ENCODE measurements at regions not wholly inside any gene's neighbourhood (a gene's known extent, or its start where the extent isn't known, plus 50 kb on each side); places are given as distances from the start of the nearest gene placed in this dataset.

DNA sequence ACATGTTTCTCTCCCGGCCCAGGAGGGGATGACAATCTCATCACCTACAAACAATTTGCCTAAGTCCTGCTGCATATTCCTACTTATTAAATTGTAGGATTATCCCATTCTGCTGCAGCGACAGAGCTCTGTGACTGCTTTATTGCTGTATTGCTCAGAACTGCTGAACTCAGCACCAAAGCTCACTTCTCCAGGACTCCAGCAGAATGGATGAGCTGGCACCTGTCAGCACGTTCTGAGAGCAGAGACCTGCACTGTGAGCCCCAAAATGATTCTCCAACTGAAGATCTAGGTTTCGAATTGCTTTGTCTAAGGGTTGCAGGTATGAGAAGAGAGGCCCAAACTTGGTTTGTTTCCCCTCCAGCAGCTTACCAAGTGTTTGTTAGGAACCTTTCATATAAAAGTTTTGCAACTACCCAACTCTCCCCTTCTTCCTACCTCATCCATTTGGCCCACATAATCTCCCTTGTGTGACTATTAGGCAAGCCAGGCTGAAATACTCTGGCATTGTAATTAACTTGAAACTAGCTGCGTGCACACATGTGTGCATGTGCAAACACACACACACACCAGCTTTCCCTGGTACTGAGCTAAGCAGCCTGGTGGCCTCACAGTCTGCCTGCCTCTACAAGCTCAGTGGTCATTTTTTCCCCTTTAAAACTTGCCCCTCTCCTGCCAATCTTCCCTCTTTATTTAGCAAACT lies 161.4 kb upstream of the CAMK1G start:
- DNase-seq: no peak

DNA sequence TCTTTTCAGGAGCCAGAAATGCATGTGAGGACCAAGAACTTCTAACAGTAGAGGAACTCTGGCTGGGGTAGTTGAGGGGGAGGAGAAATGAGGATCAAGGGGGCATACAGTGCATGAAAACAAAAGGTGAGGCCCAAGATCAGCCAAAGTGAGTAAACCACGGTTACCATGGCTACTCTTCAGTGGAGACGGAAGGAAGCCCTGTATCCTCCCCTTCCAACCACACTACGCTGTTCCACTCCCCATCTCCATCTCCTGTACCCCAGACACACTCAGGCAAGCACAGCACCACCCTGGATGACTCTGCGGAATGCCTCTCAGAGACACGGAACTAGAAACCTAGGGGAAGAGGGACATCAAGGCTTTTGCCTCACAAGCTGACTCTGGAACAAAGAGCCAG lies 157.6 kb upstream of the CAMK1G start:
- DNase-seq: no peak

DNA sequence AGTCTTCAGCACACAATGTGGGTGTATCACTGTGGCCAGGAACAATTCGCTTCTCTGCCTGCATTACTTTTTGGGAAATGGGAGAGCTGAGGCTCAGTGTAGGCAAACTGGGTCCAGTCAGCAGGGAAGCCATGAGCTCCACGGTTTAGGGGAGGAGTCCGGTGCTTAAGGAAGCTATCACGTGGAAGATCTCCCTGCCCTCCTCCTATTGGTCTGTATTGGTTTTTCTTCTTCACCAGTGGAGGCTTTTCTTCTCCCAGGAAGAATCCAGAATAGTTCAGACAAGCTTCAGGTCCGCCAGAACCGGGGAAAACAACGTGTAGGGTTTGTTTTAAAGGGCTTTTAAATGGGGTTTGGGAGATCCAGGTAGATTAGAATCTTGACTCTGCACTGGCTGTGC lies 156.2 kb upstream of the CAMK1G start:
- no peak for DNase-seq

DNA sequence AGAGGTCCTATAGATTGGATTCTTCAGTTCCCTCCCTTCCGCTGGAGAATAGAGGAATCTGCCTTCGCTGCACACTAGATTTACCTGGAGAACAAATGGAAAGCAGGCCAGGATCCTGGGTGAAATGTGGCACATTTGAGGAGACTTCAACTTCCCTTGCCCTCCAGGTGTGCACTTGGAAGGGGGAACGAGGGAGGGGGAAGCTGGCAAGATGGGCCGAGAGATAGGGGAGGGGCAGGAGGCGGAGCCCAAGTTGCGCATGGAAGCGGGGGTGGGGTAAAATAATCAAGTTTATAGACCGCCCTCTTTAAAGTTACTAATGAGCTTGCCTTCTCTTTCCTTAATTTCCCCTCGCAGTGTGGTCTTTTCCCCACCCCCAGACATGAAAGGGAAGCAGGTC lies 155.7 kb upstream of the CAMK1G start:
- DNase-seq: no peak

DNA sequence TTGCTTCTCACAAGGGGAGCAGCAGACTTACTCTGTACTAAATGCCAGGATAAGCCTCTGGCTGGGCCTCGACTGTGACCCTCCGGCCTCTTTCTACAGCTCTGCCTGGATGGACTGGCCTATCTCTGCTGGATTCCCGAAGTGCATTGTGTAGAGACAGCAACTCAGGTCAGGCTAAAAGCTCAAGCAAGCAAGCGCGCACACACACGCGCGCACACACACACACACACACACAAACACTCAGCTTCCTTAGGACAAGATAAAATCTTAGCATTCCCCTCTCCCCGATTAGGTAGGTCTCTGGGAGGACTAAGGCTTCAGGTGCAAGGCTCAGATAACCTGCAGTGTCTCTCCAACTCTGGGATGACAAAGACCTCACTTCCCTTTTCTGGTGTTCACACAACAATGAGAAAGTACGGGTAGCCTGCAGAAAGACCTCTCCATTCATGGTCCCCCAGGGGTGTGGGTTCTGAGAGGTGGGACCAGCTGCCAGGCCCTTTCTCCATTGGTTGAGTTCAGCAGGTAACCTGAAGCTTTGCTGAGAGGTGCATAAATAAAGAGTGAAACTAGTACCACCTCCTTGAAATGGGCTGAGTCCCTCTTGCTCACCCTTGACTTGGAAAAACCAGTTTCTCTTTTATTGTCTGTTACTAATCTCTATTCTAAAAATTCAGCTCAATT lies 155.1 kb upstream of the CAMK1G start:
- no peak for DNase-seq

DNA sequence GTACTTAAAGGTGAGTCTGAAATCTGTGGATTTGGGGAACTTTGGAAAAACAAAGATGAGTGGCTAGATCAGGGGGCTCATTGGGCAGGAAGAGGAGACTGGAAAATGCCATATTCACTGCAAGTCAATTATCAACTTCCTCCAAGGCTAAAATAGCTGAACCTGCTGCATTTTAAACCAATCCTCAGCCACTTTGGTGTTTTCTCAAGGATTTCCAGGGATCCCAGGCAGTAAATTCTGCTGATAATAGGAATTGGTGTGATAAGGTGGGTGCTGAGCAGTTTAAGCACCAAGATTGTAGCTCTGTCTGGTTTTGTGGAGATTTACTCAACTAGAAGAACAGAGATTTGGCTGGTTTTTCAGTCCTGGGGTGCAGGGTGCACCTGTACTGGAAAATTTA lies 153.9 kb upstream of the CAMK1G start:
- no peak for DNase-seq

DNA sequence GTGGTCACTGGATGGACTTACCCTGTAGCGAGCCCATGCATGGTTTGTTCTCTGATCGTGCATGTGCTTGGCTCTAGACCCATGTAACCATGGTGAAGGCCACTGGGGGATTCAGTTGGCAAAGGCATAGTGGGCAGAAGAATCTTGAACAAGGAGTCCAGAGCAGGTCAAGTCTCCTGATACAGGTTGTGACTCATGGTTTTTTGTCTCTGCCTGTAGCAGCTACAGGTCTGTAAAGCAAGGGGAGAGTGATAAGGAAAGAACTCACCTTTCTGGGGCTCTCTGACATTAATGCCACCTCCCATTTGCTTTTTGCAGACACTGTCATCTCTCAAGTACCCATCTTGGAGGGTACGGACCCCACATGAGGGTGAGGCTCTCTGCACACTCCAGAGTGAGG lies 153.4 kb upstream of the CAMK1G start:
- no peak for DNase-seq

DNA sequence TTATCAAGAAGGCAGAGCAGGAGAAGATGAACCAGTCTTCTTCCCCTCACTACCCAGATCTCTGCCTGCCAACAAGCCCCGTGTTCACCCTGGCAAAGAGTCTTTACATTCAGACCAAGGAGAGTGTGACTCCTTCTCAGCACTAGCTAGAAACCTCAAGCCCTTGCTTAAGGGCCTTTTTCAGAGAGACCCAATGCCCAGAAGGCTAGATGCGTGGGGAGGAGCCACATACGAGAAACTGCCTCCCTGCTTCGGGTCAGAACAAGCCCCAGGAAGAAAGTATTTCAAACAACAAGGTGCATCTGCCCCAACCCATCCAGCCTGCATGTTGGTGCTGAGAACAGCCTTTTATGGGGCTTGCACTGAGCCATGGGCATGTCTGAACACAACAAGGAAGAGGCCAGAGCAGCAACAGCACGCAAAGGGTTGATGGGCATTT lies 152.7 kb upstream of the CAMK1G start:
- DNase-seq: no peak

DNA sequence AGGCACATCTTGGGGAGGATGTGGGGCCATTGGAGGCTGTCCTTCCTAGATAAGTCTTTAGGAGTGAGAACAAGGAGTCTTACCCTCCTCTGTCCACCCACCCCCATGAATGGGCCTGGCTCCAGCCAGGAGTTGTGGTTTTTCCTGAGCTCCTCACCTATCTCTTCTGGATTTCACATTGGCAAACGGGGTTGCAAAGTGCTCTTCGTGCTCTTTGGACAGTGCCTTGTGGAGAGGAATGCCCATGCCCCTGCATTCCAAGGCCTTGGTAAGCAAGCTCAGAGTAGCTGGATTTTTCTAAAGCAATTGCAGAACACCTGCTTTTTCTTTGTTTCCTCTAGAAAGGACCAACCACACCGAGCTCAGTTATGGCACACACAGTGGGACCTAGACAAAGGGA lies 152.1 kb upstream of the CAMK1G start:
- no peak for DNase-seq

DNA sequence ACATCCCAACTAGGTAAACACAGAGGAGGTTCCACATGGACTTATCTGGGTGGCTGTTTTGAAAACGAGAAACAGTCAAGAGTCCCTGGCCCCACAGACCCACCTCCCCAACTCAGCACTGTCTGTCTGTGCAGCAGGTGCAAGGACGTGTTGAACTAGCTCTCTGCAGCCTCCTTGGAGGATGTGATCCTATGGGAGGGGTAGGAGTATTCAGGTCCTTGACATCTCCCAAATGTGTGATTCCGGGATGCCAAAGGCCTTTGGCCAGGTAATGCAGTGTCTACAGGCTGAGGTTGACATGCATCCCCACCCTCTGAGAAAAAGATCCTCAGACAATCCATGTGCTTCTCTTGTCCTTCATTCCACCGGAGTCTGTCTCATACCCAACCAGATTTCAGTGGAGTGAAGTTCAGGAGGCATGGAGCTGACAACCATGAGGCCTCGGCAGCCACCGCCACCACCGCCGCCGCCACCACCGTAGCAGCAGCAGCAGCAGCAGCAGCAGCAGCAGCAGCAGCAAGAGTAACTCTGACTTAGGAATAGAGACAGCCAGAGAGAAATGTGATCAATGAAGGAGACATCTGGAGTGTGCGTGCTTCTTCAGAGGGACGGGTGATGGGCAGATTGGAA lies 151.6 kb upstream of the CAMK1G start:
- no peak for DNase-seq

DNA sequence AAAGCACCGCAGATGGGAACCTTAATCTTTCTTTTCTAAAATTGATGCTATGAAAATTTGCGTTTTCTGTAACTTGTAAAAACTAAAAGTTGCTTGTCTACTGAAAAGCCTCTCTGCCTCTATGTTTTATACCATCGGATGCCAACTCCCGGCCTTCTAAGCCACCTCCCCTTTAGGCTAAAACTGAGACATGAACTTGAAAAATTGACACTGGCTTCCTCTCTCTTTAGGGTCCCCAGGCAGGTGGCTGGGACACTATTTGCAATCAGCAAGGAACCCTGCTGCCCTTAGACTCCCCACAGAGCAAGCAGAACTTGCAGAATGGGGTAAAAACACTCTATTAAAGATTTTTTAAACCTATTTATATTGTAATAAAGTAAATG lies 151.1 kb upstream of the CAMK1G start:
- DNase-seq: no peak

DNA sequence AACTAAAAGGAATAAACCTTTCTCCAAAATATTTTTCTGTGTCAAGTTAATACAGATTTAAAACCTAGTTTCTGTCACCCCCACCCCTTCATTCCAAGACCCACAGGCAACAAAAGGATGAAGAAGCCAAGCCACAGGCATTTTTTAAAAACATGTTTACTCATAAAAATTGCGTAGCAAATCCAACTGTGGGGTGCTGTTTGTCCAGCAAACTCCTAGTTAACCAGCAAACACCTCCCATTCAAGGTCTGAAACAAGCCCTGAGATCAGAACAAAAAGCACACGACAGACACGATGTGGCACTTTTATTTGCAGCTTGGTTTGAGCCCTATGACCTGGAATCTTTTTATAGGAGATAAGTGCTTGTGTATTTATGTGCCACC lies 149.9 kb upstream of the CAMK1G start:
- DNase-seq: no peak

DNA sequence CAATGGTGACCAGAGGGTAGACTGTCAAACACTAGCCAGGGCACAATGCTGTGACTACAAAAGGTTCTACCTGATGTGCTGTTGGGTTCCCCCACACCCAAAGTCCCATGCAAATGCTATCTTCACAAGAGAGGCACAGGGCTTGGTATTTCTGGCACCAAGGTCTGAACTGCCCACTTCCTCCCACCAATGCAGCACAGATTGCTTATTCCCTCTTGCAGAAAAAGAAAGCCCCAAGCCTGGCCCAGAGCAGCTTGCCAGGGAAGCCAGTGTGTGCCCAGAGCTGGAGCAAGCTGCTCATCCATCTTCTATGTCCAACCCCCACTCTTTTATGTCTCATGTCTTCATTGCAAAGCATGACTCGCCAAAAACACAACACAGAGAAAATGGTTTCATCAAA lies 149.4 kb upstream of the CAMK1G start:
- DNase-seq: no peak

DNA sequence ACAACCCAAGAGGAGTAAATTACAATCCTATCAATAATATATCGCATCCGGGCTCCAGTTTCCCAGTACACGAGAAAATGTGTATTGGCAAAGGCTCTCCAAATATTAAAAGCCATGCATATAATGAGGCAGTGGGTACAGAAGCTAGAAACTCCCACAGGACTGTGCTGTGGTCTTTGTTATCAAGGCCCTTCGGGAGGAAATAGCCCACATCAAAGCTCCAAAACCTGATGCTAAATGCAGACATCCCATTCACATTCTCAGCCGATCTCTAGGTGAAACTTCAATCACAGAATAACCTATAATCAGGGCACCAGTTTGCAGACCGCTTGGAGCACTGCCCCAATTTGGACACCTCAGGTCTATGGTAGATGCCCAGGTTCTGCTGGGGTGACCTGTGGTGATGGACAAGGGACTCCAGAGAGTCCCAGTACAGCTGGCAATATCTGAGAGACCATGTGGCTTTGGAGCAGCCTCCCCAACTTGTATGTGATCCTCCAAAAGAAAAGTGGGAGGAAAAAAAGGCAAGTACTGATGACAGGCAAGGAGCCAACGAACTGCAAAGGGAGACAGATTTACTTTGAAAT lies 148.8 kb upstream of the CAMK1G start:
- no peak for DNase-seq

DNA sequence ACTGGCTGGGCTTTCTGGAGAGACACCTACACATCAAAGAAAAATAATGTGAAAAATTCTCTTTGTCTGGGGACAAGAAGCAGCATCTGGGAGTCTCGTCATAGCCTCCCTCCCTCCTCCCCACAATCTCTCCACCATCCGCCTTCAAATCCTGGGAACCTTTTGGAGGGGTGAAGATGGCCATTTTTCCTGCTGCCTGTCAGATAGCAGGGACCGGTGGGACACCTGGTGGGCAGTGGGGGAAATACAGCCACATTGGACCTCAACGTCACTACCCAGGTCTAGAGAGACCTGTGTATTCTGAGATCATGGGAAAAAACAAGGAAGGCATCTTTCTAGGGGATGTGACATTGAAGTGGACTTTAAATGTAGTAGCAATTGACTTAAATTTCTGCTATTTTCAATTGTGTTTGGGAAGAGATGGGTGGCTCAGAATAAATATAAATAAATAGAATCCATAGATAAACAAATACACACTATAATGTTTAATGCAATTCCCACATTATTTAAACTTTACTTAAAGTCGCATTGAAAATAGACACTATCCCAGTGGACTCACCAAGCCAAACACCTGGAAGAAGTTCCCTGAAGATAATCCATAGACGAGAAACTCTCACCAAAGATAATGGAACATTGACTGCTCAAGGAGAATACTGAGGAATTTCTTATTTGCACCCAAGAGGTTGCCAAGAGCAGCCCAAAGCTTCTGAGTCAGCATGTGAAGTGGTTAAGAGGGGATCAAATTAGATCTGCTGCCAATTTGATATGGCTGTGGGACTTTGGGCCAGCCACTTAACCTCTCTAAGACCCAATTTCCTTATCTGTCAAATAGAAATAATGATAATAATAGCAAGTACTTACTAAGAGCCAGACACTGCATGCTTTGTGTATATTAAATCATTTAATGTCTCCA lies 147.6 kb upstream of the CAMK1G start:
- DNase-seq: peak; percentile 69

DNA sequence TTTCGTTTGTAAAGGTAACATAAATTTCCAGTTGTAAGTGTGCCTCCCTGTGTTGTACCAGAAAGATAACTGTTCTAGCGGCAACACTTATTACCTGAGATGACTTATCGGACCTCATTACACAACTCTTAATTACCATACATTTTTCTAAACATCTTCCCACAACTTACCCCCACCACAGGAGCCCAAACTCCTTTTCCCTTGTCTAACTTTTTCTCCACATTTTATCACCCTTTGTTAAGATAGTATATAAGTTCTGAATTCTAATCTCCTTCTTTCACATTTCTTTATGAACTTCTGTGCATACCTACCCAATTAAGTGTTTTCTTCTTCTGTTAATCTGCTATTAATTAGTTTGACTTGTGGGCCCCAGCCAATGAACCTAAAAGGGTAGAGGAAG lies 143.7 kb upstream of the CAMK1G start:
- DNase-seq: no peak

DNA sequence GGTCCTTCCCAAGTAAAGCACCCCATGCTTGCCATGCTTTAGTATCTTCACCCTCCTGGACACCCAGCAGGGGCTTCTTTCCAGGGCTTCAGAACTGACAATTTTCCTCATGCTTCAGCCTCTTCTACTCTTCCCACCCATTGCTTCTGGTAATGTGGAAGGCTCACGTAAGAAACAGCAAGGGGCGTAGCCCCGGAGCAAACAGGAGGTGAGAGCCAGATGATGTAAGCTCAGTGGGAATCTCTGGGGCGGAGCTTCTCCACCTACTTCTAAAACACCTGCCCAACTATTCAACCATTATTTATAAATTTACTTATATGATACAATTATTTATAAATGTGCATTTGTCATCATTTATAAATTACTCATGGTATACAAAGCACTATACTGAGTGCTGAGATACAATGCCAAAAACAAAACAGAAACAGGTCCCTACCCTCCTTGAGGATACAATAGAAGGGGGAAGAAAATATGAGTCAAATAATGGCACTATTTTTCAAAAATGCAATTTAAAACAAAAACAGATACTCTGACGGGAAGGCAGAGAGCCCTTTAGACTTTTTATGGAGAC lies 140.1 kb upstream of the CAMK1G start:
- DNase-seq: no peak

DNA sequence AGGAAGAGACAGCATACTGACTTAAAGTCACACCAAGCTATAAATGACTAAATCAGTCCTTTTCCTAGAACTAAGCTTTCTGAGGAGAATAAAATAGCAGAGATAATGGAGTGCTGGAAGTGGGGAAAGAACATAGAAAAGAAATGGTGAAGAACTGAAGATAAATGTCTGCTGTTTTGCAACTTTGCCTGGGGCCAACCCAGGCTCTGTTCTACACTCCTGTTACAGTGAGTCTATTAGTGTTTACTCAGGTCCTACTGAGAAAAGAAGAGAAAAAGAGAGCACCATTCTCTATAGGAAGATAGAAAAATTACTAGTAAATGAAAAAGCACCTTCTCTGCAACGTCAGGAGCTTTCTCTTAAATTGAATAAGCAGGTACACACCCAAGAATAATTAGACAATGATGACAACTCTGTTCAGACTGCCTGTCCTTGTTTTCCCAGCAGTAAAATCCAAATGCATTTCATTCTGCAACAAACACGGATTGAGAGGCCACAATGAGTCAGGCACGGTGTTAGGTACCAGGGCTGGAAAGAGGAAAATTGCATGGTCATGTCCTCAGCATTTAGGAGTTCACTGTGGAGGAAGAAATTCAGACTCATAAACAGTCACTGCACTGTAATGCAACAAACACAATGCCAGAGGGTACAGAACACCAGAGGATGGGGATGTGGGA lies 139.4 kb upstream of the CAMK1G start:
- DNase-seq: no peak

DNA sequence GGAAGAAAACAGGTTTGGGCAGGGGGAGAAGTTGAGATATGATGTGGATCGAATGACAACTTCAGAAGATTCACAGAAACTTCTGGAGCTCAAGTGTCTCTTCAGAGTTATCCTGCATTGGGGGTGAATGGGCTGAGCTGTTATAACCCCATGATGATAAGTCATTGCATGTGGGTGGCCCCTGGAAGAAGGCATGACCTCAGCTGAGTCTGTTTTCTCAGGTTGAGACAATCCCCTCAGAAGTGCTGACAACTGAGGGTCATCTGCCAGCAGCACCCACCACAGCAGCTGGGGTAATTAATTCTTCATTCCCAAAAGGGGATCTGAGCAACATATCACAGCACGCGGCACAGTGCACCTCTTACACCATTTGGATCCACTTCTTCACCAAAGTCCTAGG lies 138.6 kb upstream of the CAMK1G start:
- no peak for DNase-seq

DNA sequence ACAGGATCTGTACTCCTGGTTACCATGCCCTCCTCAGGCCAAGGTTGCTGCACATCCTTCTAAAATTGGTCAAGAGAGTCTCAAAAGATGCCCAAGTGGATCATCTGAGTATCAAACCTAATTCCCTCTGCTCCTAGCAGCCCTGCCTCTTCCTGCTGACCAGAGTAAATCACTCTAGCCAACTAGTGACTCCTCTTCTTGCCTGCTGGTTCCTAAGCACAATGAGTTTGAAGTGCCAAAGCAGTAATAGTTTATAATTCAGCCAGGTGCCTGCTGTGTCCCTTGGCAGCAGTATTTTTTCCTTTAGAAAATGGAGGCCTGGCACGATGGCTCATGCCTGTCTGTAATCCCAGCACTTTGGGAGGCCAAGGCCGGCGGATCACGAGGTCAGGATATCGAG lies 137.9 kb upstream of the CAMK1G start:
- no peak for DNase-seq

DNA sequence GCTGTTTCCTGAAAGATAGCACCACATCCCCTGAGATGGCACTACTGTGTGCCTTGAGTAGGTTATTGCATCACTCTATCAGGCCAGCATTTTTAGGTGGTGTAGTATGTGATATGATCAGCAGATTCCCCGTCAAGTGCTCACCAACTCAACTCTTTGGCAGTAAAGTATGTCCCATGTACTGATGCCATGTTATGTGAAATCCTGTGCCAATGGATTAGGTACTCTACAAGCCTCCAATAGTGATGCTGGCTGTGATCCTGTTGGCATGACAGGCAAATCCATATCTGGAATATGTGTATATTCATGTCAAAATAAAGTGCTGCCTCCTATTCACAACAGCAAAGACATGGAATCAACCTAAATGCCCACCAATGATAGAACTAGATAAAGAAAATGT lies 137.2 kb upstream of the CAMK1G start:
- no peak for DNase-seq

DNA sequence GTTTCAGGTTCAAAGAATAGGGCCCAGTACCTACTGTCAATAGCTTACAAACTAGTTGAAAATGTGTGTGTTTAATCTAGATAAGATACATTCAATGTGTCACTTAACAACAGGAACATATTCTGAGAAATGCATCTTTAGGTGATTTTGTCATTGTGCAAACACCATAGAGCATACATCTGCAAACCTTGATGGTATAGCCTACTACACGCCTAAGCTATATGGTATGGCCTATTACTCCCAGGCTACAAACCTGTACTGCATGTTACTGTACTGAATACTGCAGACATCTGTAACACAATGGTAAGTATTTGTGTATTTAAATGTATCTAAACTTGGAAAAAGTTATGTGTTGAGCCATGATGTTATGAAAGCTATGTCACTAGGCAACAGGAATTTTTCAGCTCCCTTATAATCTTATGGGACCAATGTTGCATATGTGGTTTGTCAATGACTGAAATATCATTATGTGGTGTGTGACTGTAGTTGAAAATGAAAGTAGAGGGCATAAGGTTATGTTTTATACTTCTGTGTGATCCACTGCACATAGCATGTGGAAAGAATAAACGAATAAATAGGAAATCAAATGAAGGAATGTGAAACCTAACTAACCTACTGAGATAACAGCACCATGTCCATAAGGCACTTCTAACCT lies 129.0 kb upstream of the CAMK1G start:
- no peak for DNase-seq

Measured in COR-L47 (cell line).